ENCODE measurements at regions not wholly inside any gene's neighbourhood (a gene's known extent, or its start where the extent isn't known, plus 50 kb on each side); places are given as distances from the start of the nearest gene placed in this dataset.
"Not testable (repeated sequence)": the region's sequence is repeated elsewhere in the genome, so short reads cannot be mapped to it uniquely, and the experiment has no call there.

- DNase-seq: peak; percentile 62
Observed at GRCh38 chr16:48054881-48055601, 100.8 kb downstream of the ABCC12 start.

GRCh38 chr16:48053418-48053745 is 102.4 kb downstream of the ABCC12 start:
- no peak for DNase-seq

GRCh38 chr16:48052731-48053417 is 102.9 kb downstream of the ABCC12 start:
- DNase-seq: no peak

DNA sequence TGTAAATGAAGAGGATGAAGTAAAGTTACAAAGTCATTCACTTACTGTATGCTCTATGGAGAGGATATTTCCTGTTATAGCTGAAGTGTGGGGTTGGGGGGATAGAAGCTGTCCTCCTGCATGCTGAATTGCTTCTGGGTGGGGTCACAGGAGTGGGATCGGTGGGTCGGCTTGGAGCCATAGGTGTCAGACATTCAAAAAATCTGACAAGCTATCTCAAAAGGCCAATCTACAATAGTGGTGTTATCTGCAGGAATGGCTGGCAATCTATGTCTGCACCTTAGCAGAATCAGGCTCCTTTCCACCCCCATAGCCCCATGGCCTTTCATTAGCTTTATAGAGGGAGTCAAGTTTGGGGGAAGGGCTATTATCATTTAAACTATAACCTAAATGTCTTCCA is 104.9 kb downstream of the ABCC12 start:
- DNase-seq: no peak

DNA sequence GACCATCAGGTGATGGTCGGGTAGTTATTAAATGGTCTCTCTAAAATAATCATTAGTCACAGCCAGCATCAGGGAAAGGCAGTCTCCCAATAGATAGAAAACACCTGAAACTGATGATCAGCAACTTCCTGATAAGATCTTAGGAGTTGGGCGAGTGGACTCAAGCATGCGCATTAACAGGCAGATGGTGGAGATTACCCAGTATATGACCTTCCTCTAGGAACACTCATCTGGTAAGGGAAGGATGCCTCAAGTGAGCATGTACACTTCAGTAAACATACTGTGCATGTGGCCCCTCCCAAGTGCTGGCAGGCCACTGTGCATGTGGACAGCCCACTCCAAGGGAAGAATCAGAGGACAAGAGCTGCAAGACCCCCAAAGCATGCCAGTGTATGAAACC is 105.9 kb downstream of the ABCC12 start:
- no peak for DNase-seq

DNA sequence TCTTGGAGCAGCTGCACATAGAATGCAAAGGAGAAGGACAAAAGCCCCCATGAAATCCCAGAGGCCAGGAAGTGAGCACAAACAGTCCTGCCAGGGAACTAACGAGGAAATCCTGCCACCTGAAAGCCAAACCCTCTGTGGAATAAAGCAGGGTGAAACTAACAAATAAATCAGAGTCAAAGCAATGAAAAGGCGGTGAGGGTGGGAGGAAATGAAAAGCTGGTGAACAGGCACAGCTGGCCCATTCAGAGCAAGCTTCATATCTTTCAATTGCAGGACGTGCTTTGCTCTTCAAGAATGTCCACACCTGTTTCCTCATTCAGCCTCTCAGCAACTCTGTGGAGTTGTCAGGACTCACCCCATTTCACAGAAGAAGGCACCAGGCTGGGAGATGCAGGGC is 108.1 kb downstream of the ABCC12 start:
- no peak for DNase-seq

DNA sequence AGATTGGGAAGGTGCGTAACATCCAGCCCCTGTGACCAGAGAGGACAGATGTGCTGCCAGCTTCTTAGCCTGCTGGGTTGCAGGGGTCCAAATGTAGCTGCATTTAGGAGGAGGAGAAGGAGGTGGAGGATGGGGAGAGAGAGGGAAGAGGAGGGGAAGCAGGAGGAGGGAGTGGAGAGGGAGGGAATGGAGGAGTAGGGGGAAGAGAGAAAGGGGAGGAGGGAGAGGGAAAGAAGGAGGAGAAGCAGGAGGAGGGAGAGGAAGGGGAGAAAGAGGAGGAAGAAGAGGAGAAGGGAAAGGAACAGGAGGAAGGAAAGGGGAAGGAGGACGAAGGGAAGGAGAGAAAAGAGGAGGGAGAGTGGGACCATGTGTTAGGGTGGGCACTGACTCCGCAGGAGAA is 108.6 kb downstream of the ABCC12 start:
- DNase-seq: no peak

GRCh38 chr16:48044117-48044516 is 111.7 kb downstream of the ABCC12 start:
- no peak for DNase-seq

DNA sequence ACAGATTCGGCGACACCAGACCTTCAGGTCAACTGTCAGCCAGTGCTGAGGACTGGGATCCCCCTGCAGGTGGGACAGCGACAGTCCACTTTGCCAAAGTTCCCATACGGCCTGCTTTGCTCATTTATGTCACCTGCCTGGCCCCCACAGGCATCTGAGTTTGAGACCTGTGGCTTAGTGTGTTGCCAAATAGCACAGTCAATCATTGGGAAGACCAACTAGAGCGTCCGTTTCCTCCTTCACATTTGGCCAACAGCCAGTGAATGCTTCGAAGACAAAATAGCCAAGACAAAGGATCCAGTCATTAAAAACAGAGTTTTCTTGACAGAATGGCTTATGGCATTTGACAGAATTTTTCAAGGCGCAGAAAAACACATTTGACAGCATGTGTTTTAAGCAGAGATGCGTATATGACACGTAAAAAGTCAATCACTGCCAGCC is 113.8 kb downstream of the ABCC12 start:
- DNase-seq: no peak

DNA sequence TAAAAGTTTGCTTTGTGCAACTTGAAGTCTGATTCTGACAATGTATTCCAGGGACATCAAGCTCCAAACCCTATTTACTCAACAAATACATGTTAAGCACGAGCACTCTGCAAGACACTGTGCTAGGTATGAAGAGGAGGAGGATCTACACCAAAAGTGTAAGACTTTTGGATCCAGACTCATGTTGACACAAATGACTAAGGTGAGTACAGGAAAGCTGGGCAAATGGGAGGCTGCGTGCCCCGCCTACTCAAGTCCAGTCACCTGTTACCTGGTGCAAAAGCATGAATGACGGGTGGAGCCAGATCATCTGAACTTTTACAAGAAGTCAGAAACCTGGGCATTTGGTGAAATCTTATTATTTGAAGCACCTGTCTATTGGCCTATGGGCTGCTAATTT is 120.7 kb downstream of the ABCC12 start:
- DNase-seq: no peak

GRCh38 chr16:48030926-48031325 is 124.9 kb downstream of the ABCC12 start:
- no peak for DNase-seq

- DNase-seq: no peak
Observed at GRCh38 chr16:48029768-48030167, 126.0 kb downstream of the ABCC12 start.

- DNase-seq: no peak
Observed at GRCh38 chr16:48025359-48025758, 130.4 kb downstream of the ABCC12 start.

DNA sequence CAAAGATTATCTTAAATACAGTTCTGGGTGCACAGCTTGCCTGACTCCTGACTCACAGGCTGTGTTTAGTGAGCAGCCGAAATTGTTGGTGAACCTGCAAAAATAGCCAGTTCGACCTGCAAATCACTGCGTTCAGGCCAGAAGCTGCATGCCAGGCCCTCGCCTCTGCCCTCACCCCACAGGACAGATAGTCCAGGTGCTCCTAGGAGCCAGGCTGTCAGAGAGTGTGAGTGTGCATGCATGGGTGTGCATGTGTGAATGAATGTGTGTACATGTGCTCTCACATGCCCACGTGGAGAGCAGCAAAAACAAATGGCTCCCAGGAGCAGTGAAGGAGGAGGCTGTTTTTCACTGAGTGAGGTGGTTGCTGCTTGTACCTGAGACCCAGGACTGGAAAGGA is 131.8 kb downstream of the ABCC12 start:
- no peak for DNase-seq

DNA sequence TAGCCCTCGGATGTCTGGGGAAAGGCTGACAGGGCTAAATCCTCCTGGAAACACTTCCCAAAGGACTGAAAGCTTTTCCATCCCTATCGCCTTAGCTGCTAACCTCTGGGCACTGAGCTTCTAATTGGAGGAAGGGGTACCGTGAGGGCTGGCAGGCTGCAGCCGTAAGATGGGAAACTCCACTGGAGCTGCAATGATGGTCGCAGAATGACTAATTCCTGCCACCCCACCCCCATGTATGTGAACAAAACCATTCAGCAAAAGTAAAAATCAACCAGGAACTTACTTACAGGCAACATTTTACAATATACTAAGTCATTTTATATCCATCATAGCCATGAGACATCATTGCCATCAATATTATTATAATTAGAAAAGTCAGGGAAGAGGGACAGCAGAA is 133.3 kb downstream of the ABCC12 start:
- DNase-seq: no peak

DNA sequence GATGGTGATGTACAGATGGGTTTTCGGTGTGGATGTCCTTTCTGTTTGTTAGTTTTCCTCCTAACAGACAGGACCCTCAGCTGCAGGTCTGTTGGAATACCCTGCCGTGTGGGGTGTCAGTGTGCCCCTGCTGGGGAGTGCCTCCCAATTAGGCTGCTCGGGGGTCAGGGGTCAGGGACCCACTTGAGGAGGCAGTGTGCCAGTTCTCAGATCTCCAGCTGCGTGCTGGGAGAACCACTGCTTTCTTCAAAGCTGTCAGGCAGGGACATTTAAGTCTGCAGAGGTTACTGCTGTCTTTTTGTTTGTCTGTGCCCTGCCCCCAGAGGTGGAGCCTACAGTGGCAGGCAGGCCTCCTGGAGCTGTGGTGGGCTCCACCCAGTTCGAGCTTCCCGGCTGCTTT is 135.2 kb downstream of the ABCC12 start:
- DNase-seq: not testable (repeated sequence)

GRCh38 chr16:48014349-48015135 is 141.3 kb downstream of the ABCC12 start:
- no peak for DNase-seq

- DNase-seq: no peak
Observed at GRCh38 chr16:48013491-48013901, 142.3 kb downstream of the ABCC12 start.

DNA sequence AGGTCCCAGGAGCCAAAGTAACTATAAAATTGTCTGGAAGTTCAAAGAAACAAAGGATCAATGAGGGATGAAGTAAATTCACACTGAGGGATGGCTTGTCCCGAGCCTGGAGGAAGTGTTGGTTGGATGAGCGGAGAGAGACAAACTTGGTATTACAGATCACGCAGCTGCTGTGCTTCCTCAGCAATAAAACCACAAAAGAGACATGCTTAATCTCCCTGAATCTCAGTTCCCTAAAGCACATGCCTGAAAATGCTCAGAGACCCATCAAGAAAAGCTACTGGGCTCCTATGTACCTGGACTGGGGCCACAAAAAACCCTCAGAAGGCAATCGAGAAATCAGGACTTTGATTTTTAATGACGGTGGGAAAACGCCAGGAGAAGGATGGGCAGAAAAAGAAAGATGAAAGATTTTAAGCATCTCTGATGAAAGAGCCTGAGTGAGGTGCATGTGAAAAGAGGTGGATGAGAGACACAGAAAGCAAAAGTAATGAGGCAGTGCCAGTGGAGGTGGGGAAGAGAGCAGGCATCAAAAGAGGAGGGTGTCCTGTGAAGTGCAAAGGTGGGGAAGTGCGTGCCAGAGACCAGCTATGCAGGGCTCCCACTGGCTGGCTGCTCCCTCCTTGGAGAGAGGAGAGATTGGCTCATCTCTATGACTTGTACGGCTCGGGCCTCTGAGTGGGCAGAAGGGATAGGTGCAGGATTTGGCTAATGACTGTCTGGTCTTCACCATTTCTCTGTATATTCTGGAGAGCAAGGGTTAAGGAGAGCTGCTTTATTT is 143.7 kb downstream of the ABCC12 start:
- DNase-seq: no peak

- no peak for DNase-seq
Observed at GRCh38 chr16:48011466-48011865, 144.3 kb downstream of the ABCC12 start.

GRCh38 chr16:48008011-48008525 is 147.7 kb downstream of the ABCC12 start:
- DNase-seq: no peak

DNA sequence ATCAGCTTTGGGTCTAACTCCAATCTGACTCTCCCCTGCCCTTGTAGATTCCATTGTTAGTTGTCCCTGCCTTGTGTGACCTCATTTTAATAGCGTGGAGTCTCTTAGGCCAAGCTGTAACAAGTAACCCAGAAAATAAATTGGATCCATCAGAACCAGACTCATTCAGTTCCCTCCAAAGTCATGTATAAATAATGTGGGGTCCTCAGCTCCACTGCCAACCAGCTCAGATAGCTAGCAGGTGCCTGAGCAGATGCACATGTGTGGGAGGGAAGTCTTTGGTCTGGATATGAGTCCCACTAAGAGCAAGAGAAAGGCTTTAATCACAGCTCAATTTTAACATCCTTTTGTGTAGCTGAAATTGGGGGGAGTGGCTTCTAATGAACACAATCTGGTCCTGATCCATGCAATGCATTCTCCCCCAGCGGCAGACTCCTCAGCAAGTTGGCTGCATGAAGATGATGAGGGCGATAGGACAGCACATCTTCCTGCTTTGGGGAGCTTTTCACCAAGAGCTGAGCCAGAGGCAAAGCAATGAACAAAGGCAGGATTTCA is 151.6 kb downstream of the ABCC12 start:
- DNase-seq: no peak

Data from midbrain (tissue), 1 donor.